Suprapubic skin (tissue), 4 donors: ENCODE measurements at regions not wholly inside any gene's neighbourhood (a gene's known extent, or its start where the extent isn't known, plus 50 kb on each side); places are given as distances from the start of the nearest gene placed in this dataset.

Experiments used
- EP300 ChIP-seq: sonication (generic); formaldehyde crosslinking; IDR thresholded peaks from one replicate; pipeline ENCODE4 v1.6.1; 2017; ENCODE audit warnings: antibody characterized with exemption
- POLR2A ChIP-seq, 2 donors: fragments of 450-650 bp; IDR thresholded peaks; one replicate each; pipeline ENCODE4 v1.6.1; 2017; ENCODE audit warnings: antibody characterized with exemption in 2 of 2, mild to moderate bottlenecking in 2 of 2, moderate library complexity in 2 of 2
- POLR2AphosphoS5 ChIP-seq, 3 donors: sonication (generic); formaldehyde crosslinking; IDR thresholded peaks; one replicate each; pipeline ENCODE4 v1.6.1; 2017; ENCODE audit warnings: antibody characterized with exemption in 3 of 3

GRCh38 chr1:201639391-201639790 is 100.5 kb downstream of the NAV1 start:
- TF ChIP-seq POLR2A (IDR thresholded peaks at IDR 0.05), result no peak
- TF ChIP-seq POLR2AphosphoS5 (IDR thresholded peaks at IDR 0.05), result no peak
- no peak for TF ChIP-seq EP300
